ENCODE measurements at regions not wholly inside any gene's neighbourhood (a gene's known extent, or its start where the extent isn't known, plus 50 kb on each side); places are given as distances from the start of the nearest gene placed in this dataset.
"Not testable (repeated sequence)": the region's sequence is repeated elsewhere in the genome, so short reads cannot be mapped to it uniquely, and the experiment has no call there.

GRCh38 chr22:10662818-10663217, 4865.2 kb upstream of the OR11H1 start:
- TF ChIP-seq EZH2 (IDR thresholded peaks at IDR 0.05; ENCODE audit: insufficient read depth, poor library complexity, severe bottlenecking); EZH2phosphoT487 (IDR thresholded peaks at IDR 0.05; ENCODE audit: insufficient read depth, low read depth): not testable (repeated sequence)

Data from GM23248 (cell line).